K562 (cell line): ENCODE measurements at regions not wholly inside any gene's neighbourhood (a gene's known extent, or its start where the extent isn't known, plus 50 kb on each side); places are given as distances from the start of the nearest gene placed in this dataset.
A peak's percentile ranks its signal among the peaks of the same experiment; 100 is the strongest.
"Not testable (repeated sequence)": the region's sequence is repeated elsewhere in the genome, so short reads cannot be mapped to it uniquely, and the experiment has no call there.

Source experiments
- ATAC-seq: fragments of 200-7000 bp; cut with Tn5 transposase; 3 replicates; pipeline ENCODE4 v1.9.1; 2020; ENCODE audit warnings: moderate library complexity
- BruUV-seq: library from RNA; stranded (reverse); fragments of 400-500 nt; replicated peaks from 2 replicates; lab custom pipeline; 2021; lab: Mats Ljungman, UMichigan
- CTCF ChIA-PET: fragments of 300-600 bp; formaldehyde crosslinking; extraction: SDS; loops from one replicate; lab custom pipeline; 2021; ENCODE audit warnings: low intra/inter-chr PET ratio; lab: Yijun Ruan, JAX
- POLR2A ChIA-PET: fragments of 300-600, 350-650 bp; sonication (Branson Sonifier 250); formaldehyde crosslinking; extraction: SDS; loops from one replicate; lab custom pipeline; 2021; ENCODE audit warnings: antibody characterized with exemption, inconsistent platforms; lab: Yijun Ruan, JAX
- DNase-seq, 4 experiments: peaks; one replicate each; pipeline versions ENCODE4 v3.0.0 to v3.0.0-alpha.2; 2011 to 2018; ENCODE audit warnings: low spot score in 3 of 4, mixed read lengths in 3 of 4; ENCODE audit errors: extremely low read depth in 1 of 4
- FAIRE-seq: peaks from 2 replicates; lab custom pipeline; 2011; peaks lifted over from hg19 to GRCh38; lab: Jason Lieb, UNC
- H2AFZ ChIP-seq: 2 replicates; pipeline ENCODE4 v1.6.0; 2011; ENCODE audit warnings: low read depth, low read length, control low read depth, inconsistent platforms
- H3K27ac ChIP-seq: fragments of 200-600 bp; 3 replicates; pipeline ENCODE4 v1.8.0; 2011; ENCODE audit warnings: low read depth, mild to moderate bottlenecking, control low read depth, inconsistent platforms, low read length, moderate library complexity, mixed read lengths; ENCODE audit errors: extremely low read depth
- H3K27me3 ChIP-seq, 2 experiments: fragments of 300-600 bp in 1 of 2; 2 replicates in 1 of 2; 3 replicates in 1 of 2; pipeline versions ENCODE4 v1.6.0 to v1.8.0; 2011; ENCODE audit warnings: inconsistent platforms in 2 of 2, low read length in 2 of 2, mild to moderate bottlenecking in 1 of 2, mixed read lengths in 1 of 2, moderate library complexity in 1 of 2; ENCODE audit not compliant: control insufficient read depth in 2 of 2, insufficient read depth in 2 of 2
- H3K36me3 ChIP-seq: fragments of 300-600 bp; 3 replicates; pipeline ENCODE4 v1.8.0; 2011; ENCODE audit warnings: mild to moderate bottlenecking, low read length, inconsistent platforms; ENCODE audit not compliant: control insufficient read depth, insufficient read depth
- H3K4me1 ChIP-seq, 2 experiments: fragments of 200-600 bp in 1 of 2; replicated peaks in 1 of 2; 2 replicates in 1 of 2; 3 replicates in 1 of 2; pipeline versions ENCODE4 v1.5.1 to v1.8.0; 2011; ENCODE audit warnings: inconsistent platforms in 2 of 2, low read length in 2 of 2, mild to moderate bottlenecking in 1 of 2, mixed read lengths in 1 of 2, moderate library complexity in 1 of 2; ENCODE audit not compliant: control insufficient read depth in 2 of 2, insufficient read depth in 2 of 2
- H3K4me2 ChIP-seq: 2 replicates; pipeline ENCODE4 v1.6.1; 2011; ENCODE audit warnings: low read length, control low read depth, inconsistent platforms, mixed read lengths; ENCODE audit not compliant: insufficient read depth
- H3K4me3 ChIP-seq: fragments of 200-600 bp; sonication (generic), shearing (Covaris generic); 2 replicates; pipeline ENCODE4 v1.5.1; 2016; ENCODE audit warnings: control low read depth, inconsistent platforms
- H3K79me2 ChIP-seq: fragments of 200-600 bp; 3 replicates; pipeline ENCODE4 v1.8.0; 2011; ENCODE audit warnings: low read length, inconsistent platforms; ENCODE audit not compliant: control insufficient read depth, insufficient read depth
- H3K9ac ChIP-seq, 2 experiments: 2 replicates each; pipeline versions ENCODE4 v1.6.0 to v1.6.1; 2011; ENCODE audit warnings: low read depth in 2 of 2, low read length in 2 of 2, control low read depth in 1 of 2, inconsistent platforms in 1 of 2, mild to moderate bottlenecking in 1 of 2, mixed read lengths in 1 of 2; ENCODE audit not compliant: insufficient read depth in 1 of 2
- H3K9me1 ChIP-seq: one replicate; pipeline ENCODE4 v1.6.0; 2011; ENCODE audit warnings: inconsistent platforms, mild to moderate bottlenecking, low read length, moderate library complexity; ENCODE audit not compliant: control insufficient read depth, insufficient read depth
- H3K9me3 ChIP-seq: replicated peaks from 2 replicates; pipeline ENCODE4 v1.5.1; 2011; ENCODE audit warnings: low read depth, low read length, inconsistent platforms; ENCODE audit not compliant: control insufficient read depth, insufficient read depth
- H4K20me1 ChIP-seq: replicated peaks from 2 replicates; pipeline ENCODE4 v1.6.1; 2011; ENCODE audit warnings: low read length, inconsistent platforms, mixed read lengths; ENCODE audit not compliant: control insufficient read depth, insufficient read depth
- ZNF12 ChIP-seq: sonication (generic); formaldehyde crosslinking; IDR thresholded peaks from 2 replicates; pipeline ENCODE4 v1.4.0; 2020; ENCODE audit warnings: mild to moderate bottlenecking, missing genetic modification reagents
- ZNF134 ChIP-seq: fragments of 250-450 bp; sonication (Bioruptor Pico); conservative IDR thresholded peaks from 2 replicates; pipeline ENCODE4 v1.4.0; 2020
- in situ Hi-C: fragments of 300-500 bp; cut with MboI; formaldehyde crosslinking; loops from 4 replicates; pipeline ENCODE4 v1.15.0; 2018; ENCODE audit warnings: inconsistent platforms, mixed read lengths
- intact Hi-C: fragments of 100-400 bp; cut with micrococcal nuclease; formaldehyde crosslinking; loops from 2 replicates; pipeline ENCODE4 v1.14.2; 2022

- CTCF ChIA-PET, H3K27me3 ChIP-seq, POLR2A ChIA-PET: not testable (repeated sequence)
Observed at GRCh38 chr11:3523567-3523966, 118.2 kb downstream of the ART5 start.

GRCh38 chr11:3520905-3521304 is 120.9 kb downstream of the ART5 start:
- BruUV-seq, H3K9ac ChIP-seq, H4K20me1 ChIP-seq, H2AFZ ChIP-seq, H3K79me2 ChIP-seq, CTCF ChIA-PET, H3K9me1 ChIP-seq, H3K4me3 ChIP-seq, ATAC-seq, H3K27me3 ChIP-seq, intact Hi-C loops, H3K36me3 ChIP-seq, POLR2A ChIA-PET, H3K4me1 ChIP-seq, DNase-seq, H3K27ac ChIP-seq, FAIRE-seq, H3K4me2 ChIP-seq, in situ Hi-C loops: not testable (repeated sequence)
- peak; percentile 94 for TF ChIP-seq ZNF12 (CRISPR knock-in tag)
- peaks cover 21% of the 10 kb centered on the region for H3K9me3 ChIP-seq

More at GRCh38 chr11:3523567-3523966, 118.2 kb downstream of the ART5 start:
- H3K9me1 ChIP-seq, H3K79me2 ChIP-seq, H3K36me3 ChIP-seq, ATAC-seq, H3K27ac ChIP-seq, H3K4me1 ChIP-seq, in situ Hi-C loops, H3K4me3 ChIP-seq, H4K20me1 ChIP-seq, intact Hi-C loops, H2AFZ ChIP-seq, DNase-seq, H3K9ac ChIP-seq, H3K4me2 ChIP-seq, FAIRE-seq, BruUV-seq: not testable (repeated sequence)
- peaks cover 19% of the 10 kb centered on the region for H3K9me3 ChIP-seq
- TF ChIP-seq ZNF134 (CRISPR knock-in tag), result peak; percentile 92
